ENCODE measurements at regions not wholly inside any gene's neighbourhood (a gene's known extent, or its start where the extent isn't known, plus 50 kb on each side); places are given as distances from the start of the nearest gene placed in this dataset.

- Histone ChIP-seq H3K27me3 (ENCODE audit: control insufficient read depth in 3 of 3, insufficient read depth in 3 of 3, low read length in 2 of 3) (no peaks in the 10 kb centered on the region), H3K4me1 (ENCODE audit: control insufficient read depth in 5 of 5, insufficient read depth in 5 of 5, low read length in 5 of 5) (peaks cover 0 to 14% (median 0%) of the 10 kb centered on the region in 5 donors), H3K9ac (ENCODE audit: insufficient read depth in 1 of 2, low read length in 2 of 2) (no peak overlapping the region), H3K4me3 (no peak overlapping the region), H3K9me3 (ENCODE audit: control insufficient read depth in 4 of 4, insufficient read depth in 3 of 4, low read length in 3 of 4) (no peaks in the 10 kb centered on the region), H3K36me3 (ENCODE audit: control insufficient read depth in 4 of 4, insufficient read depth in 4 of 4, low read length in 4 of 4) (no peaks in the 10 kb centered on the region), H3K27ac (ENCODE audit: low read depth in 1 of 2, low read length in 1 of 2) (no peak overlapping the region)
- DNase-seq, result no peak
- no peak for ATAC-seq (ENCODE audit: insufficient read depth, low FRiP score)
- no peak for TF ChIP-seq CTCF (IDR thresholded peaks at IDR 0.05; ENCODE audit: control extremely low read depth, extremely low read depth)
These were observed 202.7 kb upstream of the PRICKLE1 start for GRCh38 chr12:42792265-42792664.

GRCh38 chr12:42791399-42791798 lies 201.9 kb upstream of the PRICKLE1 start:
- no peak for ATAC-seq (ENCODE audit: insufficient read depth, low FRiP score)

GRCh38 chr12:42790761-42791151 lies 201.2 kb upstream of the PRICKLE1 start:
- DNase-seq (no peak), ATAC-seq (ENCODE audit: insufficient read depth, low FRiP score) (no peak)
- H3K27me3 ChIP-seq (ENCODE audit: control insufficient read depth in 3 of 3, insufficient read depth in 3 of 3, low read length in 2 of 3), result no peaks in the 10 kb centered on the region
- H3K4me1 ChIP-seq (ENCODE audit: control insufficient read depth in 5 of 5, insufficient read depth in 5 of 5, low read length in 5 of 5), result peaks cover 0 to 28% (median 7%) of the 10 kb centered on the region in 5 donors
- no peak overlapping the region for H3K4me3 ChIP-seq
- no peak for TF ChIP-seq CTCF (IDR thresholded peaks at IDR 0.05; ENCODE audit: control extremely low read depth, extremely low read depth)
- H3K27ac ChIP-seq (ENCODE audit: low read depth in 1 of 2, low read length in 1 of 2), result no peak overlapping the region
- H3K36me3 ChIP-seq (ENCODE audit: control insufficient read depth in 4 of 4, insufficient read depth in 4 of 4, low read length in 4 of 4), result no peaks in the 10 kb centered on the region
- no peak overlapping the region for H3K9ac ChIP-seq (ENCODE audit: insufficient read depth in 1 of 2, low read length in 2 of 2)
- H3K9me3 ChIP-seq (ENCODE audit: control insufficient read depth in 4 of 4, insufficient read depth in 3 of 4, low read length in 3 of 4), result no peaks in the 10 kb centered on the region

More at GRCh38 chr12:42791399-42791798, 201.9 kb upstream of the PRICKLE1 start:
- DNase-seq, result no peak
- 89 to 94% methylated on average over 3 of the region's 3 CpGs for WGBS, 2 donors
- H3K4me1 ChIP-seq (ENCODE audit: control insufficient read depth in 5 of 5, insufficient read depth in 5 of 5, low read length in 5 of 5), result peaks cover 0 to 22% (median 6%) of the 10 kb centered on the region in 5 donors
- H3K27me3 ChIP-seq (ENCODE audit: control insufficient read depth in 3 of 3, insufficient read depth in 3 of 3, low read length in 2 of 3), result no peaks in the 10 kb centered on the region
- H3K9me3 ChIP-seq (ENCODE audit: control insufficient read depth in 4 of 4, insufficient read depth in 3 of 4, low read length in 3 of 4), result no peaks in the 10 kb centered on the region
- no peak overlapping the region for H3K4me3 ChIP-seq
- no peaks in the 10 kb centered on the region for H3K36me3 ChIP-seq (ENCODE audit: control insufficient read depth in 4 of 4, insufficient read depth in 4 of 4, low read length in 4 of 4)
- no peak overlapping the region for H3K9ac ChIP-seq (ENCODE audit: insufficient read depth in 1 of 2, low read length in 2 of 2)
- H3K27ac ChIP-seq (ENCODE audit: low read depth in 1 of 2, low read length in 1 of 2), result no peak overlapping the region
- no peak for TF ChIP-seq CTCF (IDR thresholded peaks at IDR 0.05; ENCODE audit: control extremely low read depth, extremely low read depth)

Measured in lung (tissue), 11 donors.